Omental fat pad (tissue), 3 donors: ENCODE measurements at regions not wholly inside any gene's neighbourhood (a gene's known extent, or its start where the extent isn't known, plus 50 kb on each side); places are given as distances from the start of the nearest gene placed in this dataset.

Source experiments
- ATAC-seq: fragments of 150-250 bp; one replicate; pipeline ENCODE4 v1.9.1; 2016; ENCODE audit warnings: mild to moderate bottlenecking, moderate library complexity; ENCODE audit not compliant: low FRiP score
- DNase-seq: peaks from one replicate; pipeline ENCODE4 v3.0.0-alpha.2; 2019; ENCODE audit warnings: low spot score
- TF ChIP-seq, protein P1 (sequence below), 3 donors: fragments of 450-650 bp; IDR thresholded peaks; one replicate each; pipeline ENCODE4 v1.5.1; 2016 to 2017; ENCODE audit warnings: antibody characterized with exemption in 3 of 3, mild to moderate bottlenecking in 3 of 3, moderate library complexity in 2 of 3

GRCh38 chr2:139409212-139409611, 629.0 kb upstream of the NXPH2 start:
- ATAC-seq, result no peak
- TF ChIP-seq, protein P1, sequence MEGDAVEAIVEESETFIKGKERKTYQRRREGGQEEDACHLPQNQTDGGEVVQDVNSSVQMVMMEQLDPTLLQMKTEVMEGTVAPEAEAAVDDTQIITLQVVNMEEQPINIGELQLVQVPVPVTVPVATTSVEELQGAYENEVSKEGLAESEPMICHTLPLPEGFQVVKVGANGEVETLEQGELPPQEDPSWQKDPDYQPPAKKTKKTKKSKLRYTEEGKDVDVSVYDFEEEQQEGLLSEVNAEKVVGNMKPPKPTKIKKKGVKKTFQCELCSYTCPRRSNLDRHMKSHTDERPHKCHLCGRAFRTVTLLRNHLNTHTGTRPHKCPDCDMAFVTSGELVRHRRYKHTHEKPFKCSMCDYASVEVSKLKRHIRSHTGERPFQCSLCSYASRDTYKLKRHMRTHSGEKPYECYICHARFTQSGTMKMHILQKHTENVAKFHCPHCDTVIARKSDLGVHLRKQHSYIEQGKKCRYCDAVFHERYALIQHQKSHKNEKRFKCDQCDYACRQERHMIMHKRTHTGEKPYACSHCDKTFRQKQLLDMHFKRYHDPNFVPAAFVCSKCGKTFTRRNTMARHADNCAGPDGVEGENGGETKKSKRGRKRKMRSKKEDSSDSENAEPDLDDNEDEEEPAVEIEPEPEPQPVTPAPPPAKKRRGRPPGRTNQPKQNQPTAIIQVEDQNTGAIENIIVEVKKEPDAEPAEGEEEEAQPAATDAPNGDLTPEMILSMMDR (IDR thresholded peaks at IDR 0.05), result no peak

GRCh38 chr2:139403948-139404347, 623.8 kb upstream of the NXPH2 start:
- TF ChIP-seq, protein P1 (IDR thresholded peaks at IDR 0.05), result no peak
- ATAC-seq, result no peak
- DNase-seq, result no peak

More at GRCh38 chr2:139409212-139409611, 629.0 kb upstream of the NXPH2 start:
- no peak for DNase-seq

DNA sequence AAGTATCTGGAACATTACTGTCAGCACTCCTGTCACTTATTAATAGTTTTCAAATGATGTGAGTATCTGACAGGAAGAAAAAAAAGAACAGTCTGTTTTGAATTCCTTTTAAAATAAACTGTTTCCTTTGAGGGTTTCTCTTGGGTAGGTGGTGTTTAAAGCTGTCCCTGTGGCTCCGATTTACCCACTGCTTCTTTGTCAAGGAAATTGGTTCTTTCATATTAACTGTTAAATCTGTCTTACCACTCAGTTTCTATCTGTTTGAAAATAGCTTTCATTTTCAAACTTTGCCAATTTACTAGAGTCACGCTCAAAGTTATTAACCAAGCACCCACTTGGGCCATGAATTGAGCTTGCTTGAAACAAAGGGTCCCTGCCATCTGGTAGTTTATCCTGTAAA, 614.6 kb upstream of the NXPH2 start:
- DNase-seq, result no peak
- ATAC-seq, result no peak

DNA sequence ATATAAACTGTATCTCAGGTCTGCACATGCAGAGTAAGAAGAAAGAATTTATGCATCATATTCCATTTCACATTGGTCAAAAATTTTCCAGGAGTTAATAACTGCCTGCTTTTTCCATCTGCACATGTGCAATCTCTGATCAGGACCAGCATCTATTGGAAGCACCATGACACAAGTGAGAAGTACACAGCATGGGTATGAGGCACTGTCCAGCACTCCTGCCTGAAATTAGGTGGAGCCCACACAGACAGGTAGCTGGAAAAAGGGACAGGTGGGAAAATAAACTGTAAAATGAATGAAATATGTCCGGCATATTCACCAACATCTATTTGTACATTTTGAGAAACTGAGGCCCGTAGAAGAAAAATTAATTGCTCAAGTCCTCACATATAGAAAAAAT, 609.2 kb upstream of the NXPH2 start:
- TF ChIP-seq, protein P1 (IDR thresholded peaks at IDR 0.05), result no peak
- DNase-seq (no peak), ATAC-seq (no peak)

More for the DNA sequence above, 614.6 kb upstream of the NXPH2 start:
- TF ChIP-seq, protein P1 (IDR thresholded peaks at IDR 0.05), result no peak

- DNase-seq, result no peak
- ATAC-seq, result no peak
- TF ChIP-seq, protein P1 (IDR thresholded peaks at IDR 0.05), result no peak
Measured at GRCh38 chr2:139386401-139386800, 606.2 kb upstream of the NXPH2 start.

DNA sequence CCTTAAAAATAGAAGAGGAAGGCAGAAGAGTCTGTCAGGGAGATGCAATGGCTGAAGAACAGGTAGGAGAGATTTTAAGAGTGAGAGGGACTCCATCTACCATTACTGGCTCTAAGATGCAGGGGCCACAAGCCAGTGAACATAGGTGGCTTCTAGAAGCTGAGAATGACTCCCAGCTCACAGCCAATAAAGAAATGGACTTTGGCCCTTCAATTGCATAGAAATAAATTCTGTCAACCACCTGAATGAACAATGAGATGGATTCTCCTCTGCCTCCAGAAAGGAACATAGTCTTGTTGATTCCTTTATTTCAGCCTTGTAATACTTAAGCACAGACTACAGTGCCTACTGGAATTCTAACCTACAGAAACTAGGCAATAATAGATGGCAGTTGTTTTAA, 603.3 kb upstream of the NXPH2 start:
- TF ChIP-seq, protein P1 (IDR thresholded peaks at IDR 0.05), result no peak
- ATAC-seq (no peak), DNase-seq (no peak)

DNA sequence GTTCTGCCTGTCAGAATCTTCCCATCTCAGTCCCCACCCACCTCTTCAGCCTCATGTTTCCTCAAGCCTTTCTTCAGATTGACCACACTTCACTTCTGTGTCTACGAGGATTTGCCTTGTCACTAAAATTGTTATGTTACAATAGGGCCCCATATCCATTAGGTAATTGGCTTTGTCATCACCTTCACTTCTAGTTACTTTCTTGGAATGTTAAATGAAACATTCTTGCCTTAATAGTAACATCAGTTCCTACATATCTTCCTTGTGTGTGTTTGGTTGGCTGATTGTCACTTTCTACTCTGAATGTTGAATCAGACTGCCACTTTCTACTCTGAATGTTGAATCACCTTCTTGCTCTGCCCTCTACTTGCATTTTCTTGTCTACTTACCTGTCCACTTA, 599.9 kb upstream of the NXPH2 start:
- DNase-seq, result no peak
- no peak for ATAC-seq
- TF ChIP-seq, protein P1 (IDR thresholded peaks at IDR 0.05), result no peak
